ENCODE measurements at regions not wholly inside any gene's neighbourhood (a gene's known extent, or its start where the extent isn't known, plus 50 kb on each side); places are given as distances from the start of the nearest gene placed in this dataset.
"Not testable (repeated sequence)": the region's sequence is repeated elsewhere in the genome, so short reads cannot be mapped to it uniquely, and the experiment has no call there.

- no peak for DNase-seq (ENCODE audit: low spot score)
Measured at GRCh38 chr17:72366626-72367025, 245.8 kb downstream of the SOX9 start.

GRCh38 chr17:72368191-72368590 lies 247.4 kb downstream of the SOX9 start:
- DNase-seq (ENCODE audit: low spot score) = no peak

- DNase-seq (ENCODE audit: low spot score) = no peak
Measured at GRCh38 chr17:72369366-72369765, 248.5 kb downstream of the SOX9 start.

- DNase-seq (ENCODE audit: low spot score) = peak; percentile 65
Measured at GRCh38 chr17:72370819-72371218, 250.0 kb downstream of the SOX9 start.

- DNase-seq (ENCODE audit: low spot score) = no peak
Measured at GRCh38 chr17:72372185-72372584, 251.4 kb downstream of the SOX9 start.

GRCh38 chr17:72373910-72374741 lies 253.3 kb downstream of the SOX9 start:
- DNase-seq (ENCODE audit: low spot score) = no peak

- DNase-seq (ENCODE audit: low spot score) = no peak
Measured at GRCh38 chr17:72376526-72377345, 255.9 kb downstream of the SOX9 start.

- no peak for DNase-seq (ENCODE audit: low spot score)
Measured at GRCh38 chr17:72378414-72379390, 257.9 kb downstream of the SOX9 start.

GRCh38 chr17:72379516-72379915 lies 258.7 kb downstream of the SOX9 start:
- no peak for DNase-seq (ENCODE audit: low spot score)

- no peak for DNase-seq (ENCODE audit: low spot score)
Measured at GRCh38 chr17:72380120-72380519, 259.3 kb downstream of the SOX9 start.

GRCh38 chr17:72380737-72381136 lies 259.9 kb downstream of the SOX9 start:
- DNase-seq (ENCODE audit: low spot score) = no peak

GRCh38 chr17:72381597-72382397 lies 261.0 kb downstream of the SOX9 start:
- DNase-seq (ENCODE audit: low spot score) = no peak

GRCh38 chr17:72382971-72383722 lies 262.3 kb downstream of the SOX9 start:
- no peak for DNase-seq (ENCODE audit: low spot score)

- DNase-seq (ENCODE audit: low spot score) = no peak
Measured at GRCh38 chr17:72385475-72385874, 264.7 kb downstream of the SOX9 start.

GRCh38 chr17:72386173-72386572 lies 265.4 kb downstream of the SOX9 start:
- not testable (repeated sequence) for DNase-seq (ENCODE audit: low spot score)

GRCh38 chr17:72386619-72387237 lies 265.9 kb downstream of the SOX9 start:
- no peak for DNase-seq (ENCODE audit: low spot score)

- DNase-seq (ENCODE audit: low spot score) = peak; percentile 79
Measured at GRCh38 chr17:72387487-72387886, 266.7 kb downstream of the SOX9 start.

GRCh38 chr17:72387969-72388368 lies 267.1 kb downstream of the SOX9 start:
- no peak for DNase-seq (ENCODE audit: low spot score)

- no peak for DNase-seq (ENCODE audit: low spot score)
Measured at GRCh38 chr17:72388765-72389473, 268.1 kb downstream of the SOX9 start.

All from hepatic stellate cell (primary cell).